NK-92 treated with Interleukin-12 subunit alpha and Interleukin-12 subunit beta, amount 100 ng/mL, for 24 hours (cell line): ENCODE measurements at regions not wholly inside any gene's neighbourhood (a gene's known extent, or its start where the extent isn't known, plus 50 kb on each side); places are given as distances from the start of the nearest gene placed in this dataset.

Source experiments
- DNase-seq: peaks from one replicate; lab custom pipeline; 2025; lab: John Stamatoyannopoulos, UW

DNA sequence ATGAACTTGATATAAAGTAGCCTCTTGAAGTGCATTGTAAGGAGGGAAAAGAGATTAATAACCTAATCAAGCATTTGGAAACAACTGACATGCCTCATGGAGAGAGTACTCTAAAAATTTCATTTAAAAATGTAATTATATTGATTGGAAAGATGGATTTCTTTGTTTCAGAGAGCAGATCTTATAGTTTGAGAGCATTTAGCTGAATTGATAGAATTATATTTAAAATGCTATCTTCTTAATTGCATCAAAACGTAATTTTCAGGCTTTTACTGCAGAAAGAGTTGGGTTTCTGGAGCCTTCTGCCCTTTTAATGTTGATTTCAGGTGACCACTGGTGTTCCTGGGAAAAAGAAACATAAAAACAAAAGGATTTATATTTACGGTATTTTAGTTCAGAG, 130.6 kb downstream of the EDN3 start:
- no peak for DNase-seq

DNA sequence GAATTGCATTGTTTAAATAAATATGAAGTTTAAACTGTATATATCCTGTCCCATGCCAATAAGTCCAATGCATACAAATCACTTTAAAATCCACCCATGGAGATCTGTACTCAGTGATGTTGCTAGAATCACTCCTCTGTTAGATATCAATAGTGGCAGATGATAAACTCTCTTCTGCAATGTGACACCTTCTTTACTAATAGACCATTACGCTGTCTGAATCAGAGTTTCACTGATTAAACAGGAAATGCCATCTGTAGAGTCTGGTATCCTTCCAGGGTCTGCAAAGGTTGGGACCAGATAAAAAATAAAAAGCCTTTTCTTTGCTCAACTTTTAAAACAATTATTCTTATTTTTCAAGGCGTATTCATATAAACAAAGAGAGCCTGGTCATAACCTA, 134.5 kb downstream of the EDN3 start:
- DNase-seq, result no peak

DNA sequence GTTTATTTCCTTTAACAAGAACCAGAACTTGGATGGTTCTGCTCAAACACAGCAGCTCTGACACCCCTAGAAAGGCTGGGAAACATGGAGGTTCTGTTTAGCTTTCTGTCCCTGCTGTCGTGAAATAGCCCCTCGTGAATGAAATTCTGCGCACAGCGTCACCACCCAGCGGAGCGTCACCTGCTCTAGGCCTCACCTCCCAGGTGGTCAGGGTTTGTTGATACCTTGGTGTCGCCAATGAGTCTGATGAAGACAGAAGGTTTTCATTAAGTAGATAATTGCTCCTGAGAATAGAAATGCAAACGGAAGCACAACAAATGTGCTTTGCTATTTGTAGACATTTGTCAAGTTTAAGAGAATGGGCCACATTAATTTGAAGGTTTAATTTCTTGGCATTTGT, 135.1 kb downstream of the EDN3 start:
- no peak for DNase-seq

DNA sequence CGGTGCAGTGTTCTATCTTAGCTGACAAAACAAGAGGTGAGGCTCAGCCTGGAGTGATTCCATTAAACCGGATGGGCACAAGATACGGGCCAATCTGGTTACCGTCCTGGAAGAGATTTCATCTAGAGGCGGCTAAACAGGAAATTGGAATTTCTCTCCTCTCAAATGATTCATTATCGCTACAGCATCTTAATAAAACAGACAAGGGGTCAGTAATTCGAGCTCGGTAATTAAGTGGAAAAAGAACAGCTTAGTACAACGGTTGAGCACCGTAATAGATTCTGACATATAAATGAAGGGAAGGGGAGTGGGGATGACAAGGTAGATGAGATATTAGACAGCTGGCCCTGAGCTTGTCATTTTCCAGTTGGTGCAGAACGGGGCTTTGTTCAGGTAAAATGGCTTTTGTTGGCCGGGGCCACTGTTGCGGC, 137.2 kb downstream of the EDN3 start:
- no peak for DNase-seq

DNA sequence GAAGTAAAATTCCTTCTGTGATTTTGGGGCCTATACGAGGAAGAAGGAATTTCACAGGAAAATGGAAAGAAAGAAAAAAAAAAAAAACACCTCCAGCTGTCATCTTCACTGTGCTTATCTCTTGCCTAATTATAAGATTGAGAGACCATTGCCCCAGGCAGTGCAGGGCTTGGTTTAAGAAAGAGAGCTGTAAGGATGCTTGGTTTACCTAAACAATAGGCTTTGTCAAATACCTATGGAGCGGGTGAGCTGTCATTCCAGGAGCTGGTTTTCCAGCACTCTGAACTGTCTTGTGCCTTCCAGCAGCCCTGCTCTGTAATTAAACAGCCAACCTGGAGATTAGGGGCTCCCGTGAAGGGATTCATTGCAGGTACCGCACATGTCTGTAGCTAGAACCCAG, 137.8 kb downstream of the EDN3 start:
- DNase-seq, result no peak

DNA sequence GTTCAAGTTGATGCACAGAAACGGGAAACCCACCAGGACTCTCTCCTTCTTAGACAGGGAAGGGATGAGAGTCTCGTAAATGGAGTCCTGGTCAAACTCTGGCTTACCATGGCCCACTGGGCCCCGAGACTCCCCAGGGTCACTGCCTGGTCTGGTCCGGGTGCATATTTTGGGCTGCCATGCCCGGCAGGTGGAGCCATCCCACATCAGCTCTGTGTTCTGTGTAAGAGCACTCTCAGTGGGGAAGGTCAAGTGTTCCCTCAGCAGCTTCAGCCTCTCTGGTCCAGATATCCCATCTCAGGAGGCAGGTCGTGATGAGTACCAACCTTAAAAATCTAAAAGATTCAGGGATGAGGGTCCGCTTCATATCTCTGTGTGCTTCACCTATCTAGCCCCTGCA, 138.8 kb downstream of the EDN3 start:
- DNase-seq, result no peak

DNA sequence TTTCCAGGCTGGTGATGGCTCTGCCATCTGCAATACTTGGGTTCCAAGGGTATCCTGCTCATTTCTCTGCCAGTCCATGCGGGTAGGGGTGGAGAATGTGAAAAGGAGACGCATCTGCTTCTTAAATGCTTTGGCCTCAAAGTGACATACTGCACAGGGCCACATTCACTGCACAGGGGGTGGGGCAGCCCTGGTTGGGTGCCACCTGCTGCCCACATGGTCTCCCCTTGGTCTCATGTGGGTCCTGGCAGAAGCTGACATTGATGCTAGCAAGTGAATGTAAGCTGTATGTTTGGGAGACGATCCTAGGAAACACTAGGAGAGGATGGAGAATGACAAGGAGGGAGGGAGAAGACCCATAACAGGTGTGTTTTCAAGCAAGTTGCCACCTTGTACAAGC, 140.9 kb downstream of the EDN3 start:
- DNase-seq, result no peak

DNA sequence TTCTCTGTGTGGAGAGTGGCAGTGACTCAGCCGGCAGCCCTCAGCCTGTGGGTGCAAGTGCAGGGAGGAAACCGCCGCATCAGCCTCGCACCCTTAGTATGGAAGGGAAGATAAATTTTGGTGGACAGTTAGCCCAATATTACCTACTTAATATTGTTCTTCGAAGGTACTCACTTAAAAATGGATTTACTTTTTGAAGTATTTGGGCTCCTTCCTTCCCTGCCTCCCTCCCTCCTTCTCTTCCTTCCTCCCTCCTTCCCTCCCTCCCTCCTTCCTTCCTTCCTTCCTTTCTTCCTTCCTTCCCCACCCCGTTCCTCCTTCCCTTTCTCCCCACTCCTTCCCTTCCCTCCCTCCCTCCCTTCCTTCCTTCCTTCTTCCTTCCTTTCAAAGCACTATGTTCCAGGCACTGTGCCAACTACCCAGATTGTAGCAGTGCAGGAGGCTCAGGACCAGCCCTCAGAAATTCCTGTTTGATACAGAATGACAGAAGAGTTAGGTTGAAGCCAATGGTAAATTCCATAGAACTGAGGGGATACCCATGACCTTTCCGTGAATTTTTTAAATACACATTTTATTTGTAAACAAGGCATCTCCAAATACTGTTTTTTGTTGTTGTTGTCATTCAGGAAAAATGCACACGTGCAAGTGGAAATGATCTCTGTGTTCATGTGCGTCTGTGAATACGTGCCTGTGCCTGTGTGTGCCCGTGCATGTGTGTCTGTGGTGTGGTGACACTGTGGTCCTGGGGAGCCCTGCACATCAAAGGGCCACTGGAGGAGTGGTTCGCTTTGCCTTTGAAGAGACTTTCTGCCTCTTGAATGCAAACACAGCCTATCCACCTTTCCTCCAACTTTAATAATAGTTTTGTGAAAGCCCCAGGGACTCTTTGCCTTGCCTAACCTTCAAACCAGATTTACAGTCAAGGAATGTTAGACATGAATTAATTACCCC, 141.7 kb downstream of the EDN3 start:
- no peak for DNase-seq

DNA sequence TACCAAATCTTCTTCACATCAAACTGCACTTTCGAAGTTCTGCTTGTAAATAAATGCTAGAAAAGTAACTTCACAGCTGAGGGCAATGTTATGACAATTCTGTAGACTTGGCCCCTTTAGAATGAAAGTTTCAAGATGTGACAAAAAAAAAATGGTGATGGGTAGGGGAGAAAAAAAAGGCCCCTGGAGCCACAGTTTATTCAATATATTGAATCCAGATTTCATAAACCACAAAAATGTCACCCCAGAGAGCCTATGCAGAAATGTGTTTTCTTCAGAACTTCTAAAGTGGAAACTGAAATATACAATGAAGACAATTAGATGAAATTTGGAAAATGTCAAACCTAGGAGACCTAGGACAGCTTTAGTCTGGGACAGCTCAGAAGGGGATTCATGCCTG, 143.1 kb downstream of the EDN3 start:
- DNase-seq, result no peak

DNA sequence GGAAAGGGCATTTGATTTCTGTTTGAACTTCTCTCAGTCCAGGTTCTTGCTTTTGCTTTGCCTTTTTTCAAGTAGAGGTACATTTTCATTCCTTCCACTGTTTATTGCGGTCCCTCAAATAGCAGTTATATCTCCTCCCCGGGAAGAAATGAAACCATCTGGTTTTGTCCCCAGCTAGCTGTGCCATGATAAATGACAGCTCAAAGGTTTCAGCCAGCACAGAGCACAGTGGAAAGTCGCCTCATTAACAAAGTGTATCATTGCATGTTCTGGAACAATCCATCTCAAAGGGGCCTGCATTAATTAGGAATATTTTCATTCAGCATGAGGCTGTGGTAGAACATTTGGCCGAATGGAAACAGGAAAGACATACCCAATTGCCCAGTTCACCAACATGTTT, 146.0 kb downstream of the EDN3 start:
- DNase-seq, result no peak

DNA sequence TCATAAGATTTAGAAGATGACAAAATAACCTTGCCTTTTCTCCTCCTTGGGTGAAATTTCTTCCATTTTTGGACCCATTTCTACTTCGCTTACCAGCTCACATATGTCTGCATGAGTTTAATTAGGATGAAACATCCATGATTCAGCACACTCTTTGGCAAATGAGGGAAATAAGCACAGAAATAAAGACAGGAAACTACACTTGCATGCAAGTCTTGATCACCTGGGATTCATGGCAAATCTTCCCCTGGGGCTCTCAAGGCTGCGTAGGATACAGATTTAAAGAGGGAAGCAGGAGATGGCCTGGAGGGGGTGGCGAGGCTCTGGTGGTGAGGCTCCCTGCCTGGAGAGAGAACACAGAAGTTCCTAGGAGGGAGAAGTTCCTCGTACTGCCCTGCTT, 147.8 kb downstream of the EDN3 start:
- DNase-seq, result no peak

DNA sequence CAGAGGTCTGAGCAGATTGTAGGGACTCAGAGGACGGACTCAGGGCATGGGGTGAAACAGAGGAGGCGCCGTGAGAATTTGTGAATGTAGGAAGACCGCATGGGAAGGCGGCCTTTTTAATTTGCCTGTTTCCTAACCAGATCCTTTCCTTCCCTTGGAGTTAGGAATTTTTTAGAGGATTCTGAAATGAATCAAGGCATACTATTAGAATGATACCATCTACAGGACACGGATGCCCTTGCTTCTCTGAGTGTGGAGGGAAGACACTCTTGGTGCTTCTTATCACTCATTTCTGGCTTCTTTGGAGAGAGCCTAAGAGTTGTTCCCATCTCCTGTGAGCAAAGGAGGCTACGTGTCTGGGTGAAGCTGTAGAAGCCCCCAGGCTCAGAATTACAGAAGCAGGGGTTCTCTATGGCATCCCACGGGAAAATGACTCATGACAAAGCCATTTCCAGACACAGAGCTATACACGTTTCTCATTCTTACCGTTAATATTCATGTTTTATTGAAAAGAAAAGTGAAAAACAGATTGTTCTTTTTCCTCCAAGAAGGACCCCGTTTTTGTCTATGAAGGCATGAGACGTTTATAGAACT, 148.5 kb downstream of the EDN3 start:
- no peak for DNase-seq

DNA sequence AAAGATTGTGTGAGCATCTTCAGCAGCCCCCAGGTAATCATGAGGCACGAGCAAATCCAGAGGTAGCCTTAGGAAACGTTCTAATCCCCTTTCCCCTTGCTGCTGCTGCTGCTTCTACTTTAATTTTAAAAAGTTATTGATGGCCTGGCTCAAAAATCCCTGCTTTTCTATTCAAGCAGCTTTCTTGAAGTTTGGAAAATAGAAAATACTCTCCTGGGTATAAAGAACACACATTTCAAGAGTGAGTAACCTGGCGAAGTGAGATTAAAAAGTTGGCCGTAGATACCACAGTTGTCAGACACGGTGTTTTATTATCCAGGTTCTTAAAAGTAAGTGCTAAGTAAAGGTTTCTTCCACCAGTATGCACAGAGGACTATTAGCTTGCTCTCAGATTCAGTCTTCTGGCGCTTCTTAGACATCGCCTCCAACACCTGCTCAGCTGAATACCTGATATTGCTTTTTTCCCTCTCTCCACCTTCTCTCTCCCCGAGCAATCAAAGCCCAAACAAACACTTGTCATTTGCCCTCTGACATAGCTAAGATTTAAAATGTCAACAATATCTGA, 150.7 kb downstream of the EDN3 start:
- no peak for DNase-seq

DNA sequence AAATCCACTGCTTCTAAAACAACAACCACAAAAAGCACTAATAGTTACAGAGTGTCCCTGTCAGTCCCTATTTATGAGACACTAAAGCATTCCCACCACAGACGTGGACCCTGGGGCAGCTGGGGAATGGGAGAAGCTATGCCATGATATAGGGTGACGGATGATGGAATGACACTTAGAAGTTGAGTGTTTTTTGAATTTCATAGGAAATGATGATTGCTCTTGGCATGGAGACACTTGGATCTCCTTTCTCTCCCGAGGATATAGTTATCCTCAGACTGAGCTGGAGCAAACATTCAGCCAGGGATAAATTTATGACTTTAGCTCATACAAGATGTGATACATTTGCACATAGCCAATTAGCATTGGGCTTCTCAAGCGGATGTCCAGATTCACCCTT, 151.2 kb downstream of the EDN3 start:
- no peak for DNase-seq

DNA sequence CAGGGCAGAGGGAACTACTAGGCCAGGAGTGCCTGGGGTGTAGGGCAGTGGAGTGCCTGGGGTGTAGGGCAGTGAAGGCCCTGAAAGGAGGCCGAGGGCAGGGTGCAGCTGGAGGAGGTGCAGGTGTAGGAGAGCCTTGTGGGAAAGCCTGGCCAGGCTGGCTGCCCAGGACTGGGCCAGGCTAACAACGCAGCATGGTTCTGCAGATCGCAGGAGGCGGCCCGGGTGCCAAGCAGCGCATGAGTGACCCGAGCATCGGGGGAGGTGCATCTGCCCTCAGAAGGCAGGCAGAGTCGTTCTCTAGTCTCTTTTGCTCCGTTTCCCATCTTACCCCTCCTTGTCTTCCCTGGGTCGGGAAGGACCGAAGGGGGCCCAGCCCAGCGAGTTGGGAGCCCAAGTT, 151.5 kb upstream of the PHACTR3 start:
- no peak for DNase-seq

DNA sequence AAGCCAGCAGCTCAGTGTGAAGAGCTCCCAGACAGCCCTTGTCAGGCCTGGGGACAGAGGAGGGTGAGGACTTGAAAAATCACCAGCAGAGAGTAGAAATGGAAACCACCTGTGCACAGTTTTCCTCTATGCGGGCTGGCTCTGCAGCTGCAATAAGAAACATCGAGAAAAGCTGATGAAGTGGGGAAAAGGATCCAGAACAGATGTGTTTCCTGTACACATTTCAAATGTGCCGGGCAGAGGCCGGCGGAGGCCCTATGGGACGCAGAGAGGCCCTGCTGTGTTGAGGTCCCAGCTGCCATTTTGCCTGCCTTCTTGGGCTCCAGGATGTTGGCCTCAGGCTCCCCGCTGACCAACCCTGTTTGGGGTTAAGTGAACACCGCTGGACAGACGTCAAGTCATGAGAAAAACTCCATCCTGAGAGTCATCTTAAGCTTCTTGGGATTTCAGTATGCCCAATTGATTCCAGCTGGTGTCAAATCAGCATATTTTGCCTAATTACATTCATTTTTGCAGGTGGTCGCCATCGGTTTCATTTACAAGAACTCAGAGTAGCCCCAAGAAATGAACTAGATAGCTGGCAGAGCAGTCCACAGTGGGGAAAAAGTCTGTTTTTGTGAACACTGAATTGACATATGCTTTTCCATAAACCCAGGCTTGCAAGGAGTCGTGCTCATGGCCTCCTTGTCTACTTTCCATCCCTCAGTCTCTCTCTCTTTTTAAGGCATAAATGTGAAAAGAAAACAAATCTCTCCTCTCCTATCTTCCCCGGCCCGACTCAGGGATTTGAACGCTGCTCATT, 150.4 kb upstream of the PHACTR3 start:
- DNase-seq, result no peak

DNA sequence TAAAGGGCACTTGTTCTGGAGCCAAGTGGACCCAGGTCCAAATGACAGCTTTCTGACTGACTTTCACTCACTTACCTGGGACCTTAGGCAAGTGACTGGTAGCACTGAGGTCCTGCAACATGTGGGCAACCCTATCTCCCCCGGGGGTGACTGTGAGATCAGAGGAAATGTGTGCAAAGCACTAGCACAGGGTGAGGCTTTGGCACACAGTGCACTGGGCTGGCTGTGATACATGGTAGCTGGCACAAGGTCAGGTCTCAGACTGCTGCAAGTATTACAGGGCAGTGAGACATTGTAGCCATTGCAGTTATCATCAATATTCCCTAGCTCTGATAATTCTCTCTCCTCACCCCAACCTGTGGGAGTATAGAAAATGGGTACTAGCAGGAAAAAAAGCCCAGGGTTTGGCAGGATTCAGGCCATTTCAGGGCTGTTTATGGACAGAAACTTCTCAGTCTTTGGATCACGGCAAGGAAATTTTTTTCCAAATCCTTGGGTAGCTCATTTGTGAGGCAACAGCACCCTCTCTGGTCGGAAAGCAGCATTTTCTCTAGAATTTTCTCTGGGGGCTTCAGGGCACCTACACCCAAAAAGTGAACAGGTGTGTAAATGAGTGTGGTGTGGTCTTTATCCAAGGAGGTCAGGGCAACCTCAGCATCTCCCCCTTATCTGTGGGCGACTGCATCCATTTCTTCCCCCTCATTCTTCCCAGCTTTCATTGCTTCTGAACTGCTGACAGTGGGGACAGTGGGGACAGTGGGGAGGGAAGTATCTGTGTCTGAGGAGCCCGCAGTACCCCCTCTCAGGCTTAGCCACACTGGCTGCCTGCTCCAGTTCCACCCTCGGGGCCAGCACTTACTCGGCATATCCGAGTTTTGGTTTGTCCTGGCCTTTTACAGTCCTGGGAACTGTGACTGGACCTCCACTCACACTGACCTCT, 148.7 kb upstream of the PHACTR3 start:
- DNase-seq, result no peak

DNA sequence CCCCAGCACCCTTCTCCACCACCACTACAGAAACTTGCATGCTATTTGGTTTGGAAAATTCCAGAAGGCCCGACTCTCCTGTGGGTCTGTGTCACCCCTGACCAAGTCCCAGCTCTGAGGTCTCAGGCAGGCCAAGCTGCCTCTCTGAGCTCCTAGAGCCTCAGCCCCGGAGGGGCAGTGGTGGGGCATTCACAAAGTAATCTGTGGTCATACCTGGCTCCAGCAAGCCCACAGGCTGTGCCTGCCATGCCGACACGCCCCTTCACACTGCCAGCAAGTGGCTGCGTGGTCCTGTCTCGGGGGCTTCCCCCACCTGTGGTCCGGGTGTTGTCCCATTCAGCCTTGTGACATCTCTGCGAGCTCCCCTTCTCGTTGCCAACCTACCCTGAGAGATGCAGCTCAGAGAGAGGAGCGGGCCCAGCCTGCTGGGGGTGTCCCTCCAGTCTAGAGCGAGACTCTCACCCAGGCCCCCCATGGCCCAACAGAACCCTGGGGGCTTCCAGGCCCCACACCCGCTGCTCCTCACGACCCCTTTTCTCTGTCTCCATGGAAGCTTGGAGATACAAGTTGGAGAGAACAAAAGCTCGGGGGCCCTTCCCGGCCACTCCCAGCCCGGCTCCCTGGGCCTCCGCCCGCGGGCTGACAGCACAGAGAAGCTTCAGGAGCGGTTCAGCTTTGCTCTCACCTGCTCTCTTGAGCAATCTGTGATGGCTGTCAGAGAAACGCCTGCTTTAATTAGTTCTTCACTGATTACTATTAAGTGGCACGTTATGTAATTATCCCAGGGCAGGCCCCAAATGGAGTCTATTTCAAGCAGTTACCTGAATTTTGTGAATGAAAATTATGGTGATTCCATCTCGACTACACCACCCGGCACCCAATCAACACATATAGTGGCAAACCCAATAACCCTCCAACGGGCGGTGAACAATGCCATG, 147.7 kb upstream of the PHACTR3 start:
- DNase-seq, result no peak

DNA sequence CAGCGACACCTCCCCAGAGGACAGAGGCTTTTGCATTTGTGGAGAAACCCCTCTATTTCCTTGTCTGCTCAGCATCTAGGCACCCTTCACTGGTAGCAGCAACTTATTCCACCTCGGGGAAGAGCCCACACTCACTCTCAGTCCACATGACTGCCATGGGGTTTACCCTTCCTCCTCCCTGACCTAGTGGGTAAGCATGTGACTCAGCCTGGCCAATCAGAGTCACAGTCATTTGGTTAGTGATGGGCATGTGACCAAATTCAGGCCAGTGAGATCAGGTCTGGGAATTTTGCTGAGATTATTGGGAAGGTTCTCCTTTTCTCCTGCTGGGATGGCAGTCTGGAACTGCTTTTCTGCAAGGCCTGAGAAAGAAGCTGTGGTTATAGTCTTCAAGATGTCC, 145.7 kb upstream of the PHACTR3 start:
- DNase-seq, result no peak

DNA sequence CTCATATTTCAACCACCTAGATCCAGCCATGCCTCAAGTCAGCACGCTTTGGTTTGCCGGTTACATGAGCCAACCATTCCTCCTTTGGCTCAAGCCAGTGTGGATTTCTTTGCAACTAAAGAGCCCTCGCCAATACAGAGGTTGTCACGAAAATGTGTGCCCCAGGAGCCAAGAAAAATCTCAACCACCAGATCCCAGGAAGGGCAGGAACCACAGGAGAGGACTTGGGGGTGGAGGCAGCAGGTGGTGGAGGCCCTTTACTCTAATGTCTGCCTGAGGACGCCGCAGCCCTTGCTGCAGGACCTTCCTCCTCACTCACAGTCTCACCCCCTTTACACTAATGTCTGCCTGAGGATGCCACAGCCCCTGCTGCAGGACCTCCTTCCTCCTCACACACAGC, 144.8 kb upstream of the PHACTR3 start:
- DNase-seq, result no peak
